A549 (cell line): ENCODE measurements at regions not wholly inside any gene's neighbourhood (a gene's known extent, or its start where the extent isn't known, plus 50 kb on each side); places are given as distances from the start of the nearest gene placed in this dataset.

Experiments
- ATAC-seq, 2 experiments: fragments of 200-7000 bp in 1 of 2; fragments of >200 bp in 1 of 2; cut with Nextera tagmentation in 1 of 2; cut with Tn5 transposase in 1 of 2; 3 replicates each; pipeline versions ENCODE4 v1.8.0 to v1.9.1; 2018 to 2020; ENCODE audit warnings: mild to moderate bottlenecking in 1 of 2, moderate library complexity in 1 of 2
- CTCF ChIA-PET: fragments of 300-600 bp; sonication (Branson Sonifier 250); formaldehyde crosslinking; extraction: SDS; loops from one replicate; lab custom pipeline; 2021; ENCODE audit warnings: antibody characterized with exemption, inconsistent platforms; lab: Yijun Ruan, JAX
- POLR2A ChIA-PET: fragments of 350-600 bp; formaldehyde crosslinking; extraction: SDS; loops from one replicate; lab custom pipeline; 2021; ENCODE audit warnings: antibody characterized with exemption, inconsistent platforms; lab: Yijun Ruan, JAX
- DNase-seq, 2 experiments: peaks; one replicate each; pipeline versions ENCODE4 v3.0.0 to v3.0.0-alpha.2; 2011 to 2016; ENCODE audit warnings: low read depth in 1 of 2, low spot score in 1 of 2
- FAIRE-seq: peaks from 2 replicates; lab custom pipeline; 2011; peaks lifted over from hg19 to GRCh38; lab: Jason Lieb, UNC
- H3K27ac ChIP-seq, 2 experiments: fragments of >200 bp; sonication (Bioruptor Twin); formaldehyde crosslinking; 3 replicates each; pipeline ENCODE4 v1.5.1; 2016 to 2017
- H3K4me1 ChIP-seq: fragments of >200 bp; sonication (Bioruptor Twin); formaldehyde crosslinking; 3 replicates; pipeline ENCODE4 v1.6.1; 2016
- H3K4me2 ChIP-seq: fragments of >200 bp; sonication (Bioruptor Twin); formaldehyde crosslinking; 3 replicates; pipeline ENCODE4 v1.6.1; 2016
- H3K4me3 ChIP-seq: fragments of >200 bp; sonication (Bioruptor Twin); formaldehyde crosslinking; 3 replicates; pipeline ENCODE4 v1.5.1; 2016
- H3K9me3 ChIP-seq: fragments of >200 bp; sonication (Bioruptor Twin); formaldehyde crosslinking; 3 replicates; pipeline ENCODE4 v1.6.1; 2016
- ATOH8 ChIP-seq: fragments of 250-450 bp; sonication (Bioruptor Pico); IDR thresholded peaks from 2 replicates; pipeline ENCODE4 v1.5.0; 2020; ENCODE audit warnings: low read depth, mild to moderate bottlenecking, moderate library complexity
- CBX2 ChIP-seq: fragments of 200-600 bp; sonication (generic); IDR thresholded peaks from 2 replicates; pipeline ENCODE4 v1.6.1; 2016; ENCODE audit warnings: low read depth, mild to moderate bottlenecking, borderline replicate concordance
- CHD4 ChIP-seq: fragments of 200-600 bp; sonication (generic); IDR thresholded peaks from 2 replicates; pipeline ENCODE4 v1.6.1; 2016; ENCODE audit warnings: antibody characterized with exemption, mild to moderate bottlenecking, borderline replicate concordance
- CTCF ChIP-seq: fragments of >200 bp; sonication (Bioruptor Twin); formaldehyde crosslinking; IDR thresholded peaks from 3 replicates; pipeline ENCODE4 v1.5.1; 2016
- EHF ChIP-seq: fragments of 250-450 bp; sonication (Bioruptor Pico); IDR thresholded peaks from 2 replicates; pipeline ENCODE4 v1.5.0; 2020; ENCODE audit warnings: mild to moderate bottlenecking
- EHMT2 ChIP-seq: fragments of 200-600 bp; sonication (generic); IDR thresholded peaks from 2 replicates; pipeline ENCODE4 v1.6.1; 2016; ENCODE audit warnings: antibody characterized with exemption, low read depth, mild to moderate bottlenecking, moderate library complexity
- ESRRA ChIP-seq: fragments of 150-350 bp; IDR thresholded peaks from 2 replicates; pipeline ENCODE4 v1.6.1; 2014; ENCODE audit warnings: mild to moderate bottlenecking, low read length, borderline replicate concordance
- MAFK ChIP-seq: fragments of 450-650 bp; IDR thresholded peaks from 2 replicates; pipeline ENCODE4 v1.6.1; 2014; ENCODE audit not compliant: partially characterized antibody
- MAX ChIP-seq: IDR thresholded peaks from 2 replicates; pipeline ENCODE4 v1.6.1; 2012
- MAZ ChIP-seq: fragments of 150-350 bp; IDR thresholded peaks from 2 replicates; pipeline ENCODE4 v1.6.1; 2014; ENCODE audit warnings: antibody characterized with exemption, low read depth, low read length, borderline replicate concordance
- MYC ChIP-seq: IDR thresholded peaks from 2 replicates; pipeline ENCODE4 v1.6.1; 2012; ENCODE audit warnings: mild to moderate bottlenecking, inconsistent platforms, low read length, improper control_type of control experiment, borderline replicate concordance
- NFE2L2 ChIP-seq: fragments of 150-350 bp; conservative IDR thresholded peaks from 2 replicates; pipeline ENCODE4 v1.6.1; 2014; ENCODE audit warnings: low read length
- RAD21 ChIP-seq, 2 experiments: fragments of >200 bp in 1 of 2; sonication (Bioruptor Twin) in 1 of 2; formaldehyde crosslinking in 1 of 2; IDR thresholded peaks in 1 of 2; conservative IDR thresholded peaks in 1 of 2; 2 replicates in 1 of 2; 3 replicates in 1 of 2; pipeline ENCODE4 v1.6.1; 2012 to 2018; ENCODE audit warnings: inconsistent platforms in 1 of 2
- RFX5 ChIP-seq: fragments of 450-650 bp; IDR thresholded peaks from 2 replicates; pipeline ENCODE4 v1.7.1; 2014; ENCODE audit warnings: antibody characterized with exemption, mild to moderate bottlenecking, moderate library complexity
- RNF2 ChIP-seq: fragments of 200-600 bp; sonication (generic); IDR thresholded peaks from 2 replicates; pipeline ENCODE4 v1.6.1; 2016; ENCODE audit warnings: low read depth, mild to moderate bottlenecking, antibody characterized with exemption, moderate library complexity, borderline replicate concordance
- SREBF2 ChIP-seq: fragments of 450-650 bp; IDR thresholded peaks from 2 replicates; pipeline ENCODE4 v1.6.1; 2014; ENCODE audit warnings: mild to moderate bottlenecking, moderate library complexity
- TP53 ChIP-seq: fragments of 250-450 bp; sonication (Bioruptor Pico); IDR thresholded peaks from 2 replicates; pipeline ENCODE4 v1.5.0; 2021; ENCODE audit warnings: mild to moderate bottlenecking, moderate library complexity
- USF2 ChIP-seq: fragments of 450-650 bp; IDR thresholded peaks from 2 replicates; pipeline ENCODE4 v1.6.1; 2014; ENCODE audit warnings: antibody characterized with exemption
- ZFP36 ChIP-seq: fragments of 450-650 bp; IDR thresholded peaks from 2 replicates; pipeline ENCODE4 v1.6.1; 2014; ENCODE audit warnings: borderline replicate concordance; ENCODE audit not compliant: partially characterized antibody
- WGBS: methylation state at CpG from one replicate; pipeline ENCODE4 v1.1.6; 2017; ENCODE audit errors: missing lambda C conversion rate; 5-methylcytosine and 5-hydroxymethylcytosine counted together

- TF ChIP-seq TP53 (CRISPR knock-in tag), result no peak
Measured at GRCh38 chr17:77386502-77387192, 245.9 kb downstream of the SEC14L1 start (continued).

GRCh38 chr17:77387891-77388290 is 247.1 kb downstream of the SEC14L1 start:
- H3K4me1 ChIP-seq, result peaks cover 88% of the 10 kb centered on the region
- 93% methylated on average over 13 of the region's 14 CpGs for WGBS
- DNase-seq (no peak), ATAC-seq (no peak), FAIRE-seq (no peak)
- CTCF ChIA-PET, result interaction anchor here (1.4 to 3.6 kb wide), 6 partner anchors 13 to 258 kb away, joined by 3 to 15 read pairs (median 6); no protein-coding TSS in a partner anchor
- POLR2A ChIA-PET, result no interaction called here
- H3K9me3 ChIP-seq, result no peaks in the 10 kb centered on the region
- TF ChIP-seq ZFP36 (no peak), TP53 (CRISPR knock-in tag) (no peak), RNF2 (no peak), MAFK (no peak), SREBF2 (no peak), ATOH8 (CRISPR knock-in tag) (no peak), MAX (no peak), CBX2 (no peak), MYC (no peak), NFE2L2 (no peak), CTCF (no peak), MAZ (no peak), ESRRA (no peak), RFX5 (no peak), USF2 (no peak), EHF (no peak), EHMT2 (no peak), RAD21 (conservative IDR thresholded peaks at IDR 0.05 in 1 of 2, IDR thresholded peaks at IDR 0.05 in 1 of 2) (no peak), CHD4 (no peak)
- H3K27ac ChIP-seq, result peak overlapping the region in 1 of 2 experiments; percentile 47; a peak in 3 of 6 replicates
- no peak overlapping the region for H3K4me3 ChIP-seq
- H3K4me2 ChIP-seq, result no peak overlapping the region
